ENCODE measurements at regions not wholly inside any gene's neighbourhood (a gene's known extent, or its start where the extent isn't known, plus 50 kb on each side); places are given as distances from the start of the nearest gene placed in this dataset.

DNA sequence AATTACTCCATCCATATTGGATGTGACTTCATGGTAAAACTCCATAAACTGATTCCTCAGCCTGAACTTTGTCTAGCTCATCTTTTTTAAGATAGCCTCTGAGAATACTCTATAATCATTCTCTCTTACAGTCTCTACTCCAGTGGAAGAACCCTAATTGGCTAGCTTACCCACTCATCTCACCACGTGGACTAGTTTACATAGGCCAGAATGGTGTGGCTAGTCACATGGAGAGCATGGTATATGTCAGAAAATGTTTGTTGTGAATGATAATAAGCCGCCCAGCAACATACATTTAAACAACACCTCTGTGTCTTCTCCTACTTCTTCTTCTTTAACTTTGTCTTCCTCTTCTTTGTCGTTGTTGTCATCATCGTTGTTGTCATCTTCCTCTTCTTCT, 389.2 kb upstream of the LRRC3B start:
- no peak for TF ChIP-seq POLR2A (IDR thresholded peaks at IDR 0.05; ENCODE audit: low read depth, low read length)
- no peak for TF ChIP-seq TAF1 (IDR thresholded peaks at IDR 0.05; ENCODE audit: low read depth, low read length)
- TF ChIP-seq POLR2AphosphoS5 (IDR thresholded peaks at IDR 0.05; ENCODE audit: low read depth, low read length), result no peak
- TF ChIP-seq PAX5 (IDR thresholded peaks at IDR 0.05; ENCODE audit: insufficient read depth, low read length, severe bottlenecking), result no peak
- TF ChIP-seq SPI1 (IDR thresholded peaks at IDR 0.05; ENCODE audit: low read depth, low read length), result no peak

Data from GM12891 (cell line).